Activated CD8-positive, alpha-beta memory T cell treated with anti-CD3 and anti-CD28 coated beads, Interleukin-2, amount 50 U/mL, for 48 hours (primary cell): ENCODE measurements at regions not wholly inside any gene's neighbourhood (a gene's known extent, or its start where the extent isn't known, plus 50 kb on each side); places are given as distances from the start of the nearest gene placed in this dataset.
"Not testable (repeated sequence)": the region's sequence is repeated elsewhere in the genome, so short reads cannot be mapped to it uniquely, and the experiment has no call there.

Experiments used
- DNase-seq: peaks from one replicate; pipeline ENCODE4 v3.0.0-alpha.2; 2020

- DNase-seq, result no peak
These were observed 289.9 kb upstream of the KITLG start for GRCh38 chr12:88870000-88870737.

DNA sequence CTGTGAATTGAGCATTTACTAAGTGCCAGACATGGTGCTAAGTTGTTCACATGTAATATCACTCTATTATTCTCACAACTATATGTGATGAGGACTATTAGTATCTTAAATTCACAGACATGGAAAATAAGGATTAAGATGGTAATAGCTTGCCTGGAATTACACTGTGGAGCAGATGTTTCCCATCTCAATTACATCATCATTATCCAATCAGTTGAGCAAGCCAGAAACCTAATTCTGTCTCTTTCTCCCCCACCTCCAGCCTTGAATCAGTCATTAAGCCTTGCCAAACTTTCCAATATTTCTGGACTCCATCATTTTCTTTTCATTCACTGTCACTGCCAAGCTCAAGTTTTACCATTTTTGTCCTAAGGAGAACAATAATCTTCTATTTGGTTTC, 287.8 kb upstream of the KITLG start:
- DNase-seq, result no peak

DNA sequence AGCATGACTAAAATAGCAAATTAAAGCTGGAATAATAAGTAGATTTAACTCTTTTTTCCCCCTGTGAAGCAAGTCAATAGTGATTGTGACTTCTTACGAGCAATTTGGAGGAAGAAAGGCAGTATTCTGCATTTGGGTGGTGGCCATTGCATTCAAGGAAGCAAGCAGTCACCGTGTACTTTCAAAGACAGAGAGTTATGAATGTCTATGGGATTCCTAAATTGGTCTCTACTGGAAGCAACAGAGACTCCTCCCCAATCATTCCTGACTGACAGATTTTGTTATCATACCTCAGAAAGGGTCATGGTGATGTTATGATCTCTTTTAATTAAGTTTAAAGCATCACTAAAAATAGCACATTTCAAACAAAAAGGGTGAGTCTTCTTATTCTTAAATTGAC, 287.2 kb upstream of the KITLG start:
- no peak for DNase-seq

DNA sequence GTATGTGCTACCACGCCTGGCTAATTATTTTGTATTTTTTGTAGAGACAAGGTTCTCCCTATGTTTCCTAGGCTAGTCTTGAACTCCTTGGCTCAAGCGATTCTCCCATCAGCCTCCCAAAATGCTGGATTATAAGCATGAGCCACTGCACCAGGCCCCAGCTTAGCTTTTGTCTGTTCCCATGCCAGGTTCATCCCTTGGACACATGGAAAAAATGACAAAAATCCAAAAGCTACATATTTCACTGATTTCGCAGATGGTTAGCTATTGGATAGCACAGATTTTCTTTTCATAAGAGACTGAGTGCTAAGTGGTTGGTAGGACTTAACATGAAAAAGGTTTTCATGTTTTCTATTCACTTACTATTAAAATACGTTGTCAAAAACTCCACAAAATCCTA, 286.6 kb upstream of the KITLG start:
- DNase-seq, result no peak

GRCh38 chr12:88865537-88865936, 285.3 kb upstream of the KITLG start:
- DNase-seq, result no peak

GRCh38 chr12:88860851-88861250, 280.6 kb upstream of the KITLG start:
- no peak for DNase-seq

- DNase-seq, result no peak
These were observed 275.9 kb upstream of the KITLG start for GRCh38 chr12:88856201-88856600.

DNA sequence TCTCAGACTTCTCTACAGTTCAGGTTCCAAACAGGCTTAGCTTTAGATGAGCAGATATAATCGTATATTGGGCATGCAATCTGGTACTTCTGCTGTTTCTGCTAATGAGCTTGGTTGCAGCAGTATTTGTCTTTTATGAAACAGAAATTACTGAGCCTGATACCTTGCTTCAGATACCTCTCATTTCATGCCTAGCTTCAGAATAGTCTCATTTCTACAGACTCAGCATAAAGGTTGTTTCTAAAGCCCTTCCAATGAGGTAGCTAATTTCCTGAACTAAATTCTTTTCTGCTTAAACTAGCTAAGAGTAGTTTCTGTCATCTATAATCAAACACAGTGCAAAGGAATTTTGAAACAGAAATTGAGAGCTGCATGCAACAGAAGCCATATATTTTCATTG, 275.0 kb upstream of the KITLG start:
- DNase-seq, result no peak

DNA sequence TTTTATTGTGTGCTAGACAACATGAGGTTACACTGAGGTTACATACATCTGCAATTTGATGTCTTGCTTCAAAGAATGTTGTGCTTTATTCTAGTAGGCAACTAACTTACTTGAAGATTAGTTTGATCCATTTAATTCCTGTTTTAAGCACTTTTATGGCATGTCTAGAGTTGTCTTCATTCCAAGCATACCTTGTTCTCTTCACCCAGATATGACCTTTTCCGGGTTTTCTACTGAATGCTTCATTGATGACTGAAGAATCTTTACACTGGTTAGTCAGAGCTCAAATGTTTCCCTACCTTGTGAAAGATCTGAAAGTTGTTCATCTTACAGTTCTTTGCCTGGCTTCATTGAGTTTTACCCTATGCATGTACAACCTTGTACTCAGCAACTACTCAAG, 274.0 kb upstream of the KITLG start:
- no peak for DNase-seq

- not testable (repeated sequence) for DNase-seq
These were observed 267.0 kb upstream of the KITLG start for GRCh38 chr12:88847246-88847645.

GRCh38 chr12:88844426-88844825, 264.2 kb upstream of the KITLG start:
- no peak for DNase-seq

DNA sequence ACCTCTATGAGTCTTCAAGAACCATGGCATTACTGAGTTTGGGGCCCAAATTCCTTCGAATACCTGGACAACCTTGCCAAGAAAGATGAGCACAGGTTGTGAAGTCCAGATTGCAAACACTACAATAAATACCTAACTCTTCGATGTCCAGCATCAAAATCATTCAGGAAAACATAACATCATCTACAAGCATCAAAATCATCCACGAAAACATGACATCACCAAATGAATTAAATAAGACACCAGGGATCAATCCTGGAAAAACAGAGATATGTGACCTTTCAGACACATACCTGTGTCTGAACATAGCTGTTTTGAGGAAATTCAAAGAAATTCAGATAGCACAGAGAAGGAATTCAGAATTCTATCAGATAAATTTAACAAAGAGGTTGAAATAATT, 262.0 kb upstream of the KITLG start:
- DNase-seq, result no peak

DNA sequence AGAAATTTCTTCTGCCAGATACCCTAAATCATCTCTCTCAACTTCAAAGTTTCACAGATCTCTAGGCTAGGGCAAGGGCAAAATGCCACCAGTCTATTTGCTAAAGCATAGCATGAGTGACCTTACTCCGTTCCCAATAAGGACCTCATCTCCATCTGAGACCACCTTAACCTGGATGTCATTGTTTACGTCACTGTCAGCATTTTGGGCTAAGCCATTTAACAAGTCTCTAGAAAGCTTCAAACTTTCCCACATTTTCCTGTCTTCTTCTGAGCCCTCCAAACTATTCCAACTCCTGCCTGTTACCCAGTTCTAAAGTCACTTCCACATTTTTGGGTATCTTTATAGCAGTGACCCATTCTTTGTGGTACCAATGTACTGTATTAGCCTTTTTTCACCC, 259.2 kb upstream of the KITLG start:
- DNase-seq, result no peak

DNA sequence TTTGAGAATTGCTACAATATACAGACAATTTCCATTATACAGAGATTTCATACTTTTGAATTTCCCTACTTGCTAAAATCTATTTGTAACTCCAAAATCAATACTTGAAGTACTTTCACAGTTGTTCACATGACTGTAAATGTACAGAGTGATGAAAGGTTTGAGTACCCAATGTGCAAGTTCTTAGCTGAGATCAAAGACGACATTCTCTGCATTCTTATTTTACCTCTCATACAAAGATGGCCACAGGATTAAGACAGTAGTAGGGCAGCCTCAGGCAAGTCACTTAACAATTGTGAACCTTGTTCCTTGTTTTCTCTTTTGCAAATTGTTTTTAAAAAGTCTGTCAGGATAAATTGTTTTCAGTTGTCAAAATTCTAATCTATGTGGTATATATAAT, 255.9 kb upstream of the KITLG start:
- no peak for DNase-seq

GRCh38 chr12:88834226-88834625, 254.0 kb upstream of the KITLG start:
- no peak for DNase-seq

GRCh38 chr12:88833641-88834116, 253.4 kb upstream of the KITLG start:
- no peak for DNase-seq

- not testable (repeated sequence) for DNase-seq
These were observed 248.3 kb upstream of the KITLG start for GRCh38 chr12:88828537-88828936.

GRCh38 chr12:88820012-88820411, 239.7 kb upstream of the KITLG start:
- no peak for DNase-seq

- no peak for DNase-seq
These were observed 235.9 kb upstream of the KITLG start for GRCh38 chr12:88816201-88816600.

DNA sequence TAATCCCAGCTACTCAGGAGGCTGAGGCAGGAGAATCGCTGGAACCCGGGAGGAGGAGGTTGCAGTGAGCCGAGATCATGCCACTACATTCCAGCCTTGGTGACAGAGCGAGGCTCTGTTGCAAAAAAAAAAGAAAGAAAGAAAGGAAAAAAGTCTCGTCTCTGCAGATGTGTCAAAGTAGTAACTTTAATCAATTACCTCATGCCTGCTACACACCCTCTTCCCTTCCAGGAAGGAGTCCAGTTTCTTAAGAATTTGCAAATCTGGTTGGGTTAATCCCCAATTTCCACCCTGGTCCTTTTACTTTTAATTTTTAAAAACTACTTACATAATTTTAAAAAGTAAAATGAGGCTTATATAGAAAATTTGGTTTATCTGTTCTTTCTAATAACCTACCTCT, 234.5 kb upstream of the KITLG start:
- no peak for DNase-seq

- DNase-seq, result no peak
These were observed 232.3 kb upstream of the KITLG start for GRCh38 chr12:88812610-88813009.

GRCh38 chr12:88810806-88811205, 230.5 kb upstream of the KITLG start:
- DNase-seq, result no peak

DNA sequence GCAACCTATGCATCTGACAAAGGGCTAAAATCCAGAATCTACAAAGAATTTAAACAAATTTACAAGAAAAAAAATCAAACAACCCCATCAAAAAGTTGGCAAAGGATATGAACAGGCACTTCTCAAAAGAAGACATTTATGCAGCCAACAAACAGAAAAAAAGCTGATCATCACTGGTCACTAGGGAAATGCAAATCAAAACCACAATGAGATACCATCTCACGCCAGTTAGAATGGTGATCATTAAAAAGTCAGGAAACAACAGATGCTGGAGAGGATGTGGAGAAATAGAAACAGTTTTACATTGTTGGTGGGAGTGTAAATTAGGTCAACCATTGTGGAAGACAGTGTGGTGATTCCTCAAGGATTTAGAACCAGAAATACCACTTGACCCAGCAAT, 229.6 kb upstream of the KITLG start:
- DNase-seq, result not testable (repeated sequence)

DNA sequence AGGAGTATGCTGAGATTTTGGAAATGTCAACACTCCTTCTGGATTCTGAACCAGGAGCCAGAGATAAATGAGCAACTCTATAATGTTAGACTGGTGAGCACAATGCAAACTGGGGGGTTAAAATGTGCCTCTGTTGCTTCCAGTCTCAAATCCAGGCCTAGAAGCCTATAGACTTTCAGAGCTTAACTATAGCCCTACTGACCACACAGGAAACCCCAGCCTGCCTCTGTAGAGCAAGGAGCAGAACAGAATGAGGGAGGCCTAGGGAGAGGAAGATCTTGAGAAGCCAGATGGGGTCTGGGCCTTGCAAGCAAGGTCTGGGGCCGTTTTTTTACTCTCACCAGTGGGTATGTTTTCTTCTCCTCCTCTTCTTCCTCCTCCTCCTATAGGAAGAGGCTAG, 225.4 kb upstream of the KITLG start:
- no peak for DNase-seq

GRCh38 chr12:88805286-88805685, 225.0 kb upstream of the KITLG start:
- DNase-seq, result no peak
